Stomach (tissue), 4 donors: ENCODE measurements at regions not wholly inside any gene's neighbourhood (a gene's known extent, or its start where the extent isn't known, plus 50 kb on each side); places are given as distances from the start of the nearest gene placed in this dataset.

ENCODE experiments used
- CTCF ChIP-seq, 7 experiments: fragments of 450-650 bp in 4 of 7; fragments of 200-600 bp in 3 of 7; sonication (generic) in 3 of 7; IDR thresholded peaks; one replicate each; pipeline ENCODE4 v1.5.1; 2016 to 2019; ENCODE audit warnings: antibody characterized with exemption in 7 of 7, control low read depth in 2 of 7, mild to moderate bottlenecking in 1 of 7
- EP300 ChIP-seq: sonication (generic); formaldehyde crosslinking; IDR thresholded peaks from one replicate; pipeline ENCODE4 v1.6.1; 2017; ENCODE audit warnings: antibody characterized with exemption
- POLR2A ChIP-seq, 4 donors: fragments of 450-650 bp; IDR thresholded peaks; one replicate each; pipeline ENCODE4 v1.6.1; 2016; ENCODE audit warnings: antibody characterized with exemption in 4 of 4, control low read depth in 2 of 4, mild to moderate bottlenecking in 1 of 4, moderate library complexity in 1 of 4
- POLR2AphosphoS5 ChIP-seq, 3 donors: sonication (generic); formaldehyde crosslinking; IDR thresholded peaks; one replicate each; pipeline ENCODE4 v1.6.1; 2016; ENCODE audit warnings: antibody characterized with exemption in 3 of 3

GRCh38 chr14:97850466-97850865 lies 1053.3 kb downstream of the VRK1 start:
- TF ChIP-seq CTCF (IDR thresholded peaks at IDR 0.05), result no peak
- TF ChIP-seq POLR2AphosphoS5 (IDR thresholded peaks at IDR 0.05), result no peak
- TF ChIP-seq POLR2A (IDR thresholded peaks at IDR 0.05), result no peak
- TF ChIP-seq EP300, result no peak
